Vagina (tissue), 2 donors: ENCODE measurements at regions not wholly inside any gene's neighbourhood (a gene's known extent, or its start where the extent isn't known, plus 50 kb on each side); places are given as distances from the start of the nearest gene placed in this dataset.

Source experiments
- DNase-seq, 2 donors: peaks; one replicate each; pipeline ENCODE4 v3.0.0-alpha.2; 2017; ENCODE audit errors: extremely low spot score in 2 of 2
- H3K27ac ChIP-seq: fragments of 200-600 bp; sonication (generic); one replicate; pipeline ENCODE4 v1.5.1; 2019
- H3K27me3 ChIP-seq: fragments of 200-600 bp; sonication (generic); one replicate; pipeline ENCODE4 v1.5.1; 2019
- H3K36me3 ChIP-seq, 2 donors: fragments of 200-600 bp; sonication (generic); one replicate each; pipeline ENCODE4 v1.5.1; 2017 to 2019
- H3K4me1 ChIP-seq: fragments of 200-600 bp; sonication (generic); one replicate; pipeline ENCODE4 v1.5.1; 2019
- H3K4me3 ChIP-seq, 2 donors: fragments of 200-600 bp; sonication (generic); 1 replicate in 1 of 2; 2 replicates in 1 of 2; pipeline ENCODE4 v1.5.1; 2016 to 2019
- H3K9me3 ChIP-seq: fragments of 200-600 bp; sonication (generic); one replicate; pipeline ENCODE4 v1.5.1; 2019
- CTCF ChIP-seq, 3 experiments: fragments of 450-650 bp in 2 of 3; fragments of 200-600 bp in 1 of 3; sonication (generic) in 1 of 3; IDR thresholded peaks; one replicate each; pipeline ENCODE4 v1.5.1; 2017 to 2019; ENCODE audit warnings: antibody characterized with exemption in 3 of 3, mild to moderate bottlenecking in 2 of 3, moderate library complexity in 2 of 3
- POLR2A ChIP-seq, 2 donors: fragments of 450-650 bp; IDR thresholded peaks; one replicate each; pipeline ENCODE4 v1.6.1; 2017; ENCODE audit warnings: antibody characterized with exemption in 2 of 2, mild to moderate bottlenecking in 2 of 2, moderate library complexity in 2 of 2
- POLR2AphosphoS5 ChIP-seq, 2 donors: sonication (generic); formaldehyde crosslinking; IDR thresholded peaks; one replicate each; pipeline ENCODE4 v1.9.0; 2017; ENCODE audit warnings: antibody characterized with exemption in 2 of 2, mild to moderate bottlenecking in 2 of 2, low read depth in 1 of 2; ENCODE audit not compliant: insufficient read depth in 1 of 2
- intact Hi-C: fragments of 100-400 bp; cut with DNase I; formaldehyde crosslinking; loops from one replicate; pipeline ENCODE4 v1.15.1; 2023

- TF ChIP-seq CTCF (IDR thresholded peaks at IDR 0.05) = no peak
- TF ChIP-seq POLR2A (IDR thresholded peaks at IDR 0.05) = no peak
- TF ChIP-seq POLR2AphosphoS5 (IDR thresholded peaks at IDR 0.05; ENCODE audit: insufficient read depth in 1 of 2, low read depth in 1 of 2) = no peak
- DNase-seq = no peak
- Histone ChIP-seq H3K27me3 (no peaks in the 10 kb centered on the region), H3K4me1 (no peaks in the 10 kb centered on the region), H3K4me3 (no peak overlapping the region), H3K36me3 (no peaks in the 10 kb centered on the region), H3K27ac (no peak overlapping the region), H3K9me3 (no peaks in the 10 kb centered on the region)
- intact Hi-C loops = no loop called here
Measured at GRCh38 chr2:235217846-235218245, 266.0 kb downstream of the SH3BP4 start.

DNA sequence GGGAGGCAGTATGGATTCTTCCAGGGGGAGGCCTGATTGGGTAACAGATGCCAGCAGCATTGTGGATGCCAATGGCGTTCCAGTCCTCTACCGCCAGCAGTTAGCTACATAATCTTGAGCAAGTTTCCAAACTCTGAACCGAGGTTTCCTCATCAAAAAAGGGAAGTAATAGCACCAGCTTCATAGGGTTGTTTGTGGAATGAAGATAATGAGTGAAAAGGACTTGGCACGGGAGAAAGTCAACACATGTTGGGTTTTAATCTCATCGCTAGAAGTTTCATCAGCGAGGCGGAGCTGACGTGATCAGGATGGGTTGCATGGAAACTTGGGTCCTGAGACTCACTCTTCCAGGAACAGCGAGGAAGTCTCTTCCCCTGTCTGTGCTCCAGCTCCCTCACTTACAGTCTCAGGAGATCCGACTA is 266.7 kb downstream of the SH3BP4 start:
- no peak overlapping the region for H3K4me3 ChIP-seq
- TF ChIP-seq POLR2AphosphoS5 (IDR thresholded peaks at IDR 0.05; ENCODE audit: insufficient read depth in 1 of 2, low read depth in 1 of 2) (no peak), CTCF (IDR thresholded peaks at IDR 0.05) (no peak), POLR2A (IDR thresholded peaks at IDR 0.05) (no peak)
- intact Hi-C loops = no loop called here
- no peaks in the 10 kb centered on the region for H3K4me1 ChIP-seq
- no peaks in the 10 kb centered on the region for H3K27me3 ChIP-seq
- H3K27ac ChIP-seq = no peak overlapping the region
- H3K36me3 ChIP-seq = no peaks in the 10 kb centered on the region
- H3K9me3 ChIP-seq = no peaks in the 10 kb centered on the region
- peak in 1 of 2 donors; percentile 69 for DNase-seq

DNA sequence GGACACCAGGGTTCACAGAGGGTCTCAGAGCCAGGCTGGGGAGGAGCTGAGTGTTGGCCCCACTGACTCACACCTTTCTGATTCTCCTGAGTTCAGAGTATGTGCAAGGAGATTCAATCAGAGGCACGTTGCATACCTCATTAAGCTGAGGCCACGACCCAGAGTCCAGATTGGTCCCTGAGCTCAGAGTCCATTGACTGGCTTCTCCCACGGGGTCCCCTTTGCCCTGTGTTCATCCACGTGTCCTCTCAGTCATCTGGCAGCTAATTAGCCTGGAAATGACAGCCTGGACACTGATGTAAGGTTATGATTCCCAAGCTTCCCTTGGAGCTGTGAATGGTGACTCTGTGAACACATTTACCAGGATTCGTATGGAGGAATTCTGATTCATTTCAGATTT is 267.2 kb downstream of the SH3BP4 start:
- DNase-seq = peak in 1 of 2 donors; percentile 62
- intact Hi-C loops = no loop called here
- Histone ChIP-seq H3K27ac (no peak overlapping the region), H3K4me1 (no peaks in the 10 kb centered on the region), H3K27me3 (no peaks in the 10 kb centered on the region), H3K4me3 (no peak overlapping the region), H3K9me3 (no peaks in the 10 kb centered on the region), H3K36me3 (no peaks in the 10 kb centered on the region)
- TF ChIP-seq POLR2A (IDR thresholded peaks at IDR 0.05) (no peak), POLR2AphosphoS5 (IDR thresholded peaks at IDR 0.05; ENCODE audit: insufficient read depth in 1 of 2, low read depth in 1 of 2) (no peak), CTCF (IDR thresholded peaks at IDR 0.05) (no peak)

GRCh38 chr2:235220331-235220730 is 268.5 kb downstream of the SH3BP4 start:
- Histone ChIP-seq H3K9me3 (no peaks in the 10 kb centered on the region), H3K4me3 (no peak overlapping the region), H3K27me3 (no peaks in the 10 kb centered on the region), H3K36me3 (no peaks in the 10 kb centered on the region), H3K4me1 (no peaks in the 10 kb centered on the region), H3K27ac (no peak overlapping the region)
- peak in 1 of 2 donors; percentile 18 for DNase-seq
- no peak for TF ChIP-seq POLR2A (IDR thresholded peaks at IDR 0.05)
- intact Hi-C loops = no loop called here

- no peaks in the 10 kb centered on the region for H3K27me3 ChIP-seq
- no peaks in the 10 kb centered on the region for H3K4me1 ChIP-seq
- no peak for DNase-seq
- no peaks in the 10 kb centered on the region for H3K9me3 ChIP-seq
- H3K4me3 ChIP-seq = no peak overlapping the region
- H3K36me3 ChIP-seq = no peaks in the 10 kb centered on the region
- intact Hi-C loops = no loop called here
- H3K27ac ChIP-seq = no peak overlapping the region
- TF ChIP-seq CTCF (IDR thresholded peaks at IDR 0.05) (no peak), POLR2AphosphoS5 (IDR thresholded peaks at IDR 0.05; ENCODE audit: insufficient read depth in 1 of 2, low read depth in 1 of 2) (no peak), POLR2A (IDR thresholded peaks at IDR 0.05) (no peak)
Measured at GRCh38 chr2:235223011-235223410, 270.8 kb upstream of the AGAP1 start.

DNA sequence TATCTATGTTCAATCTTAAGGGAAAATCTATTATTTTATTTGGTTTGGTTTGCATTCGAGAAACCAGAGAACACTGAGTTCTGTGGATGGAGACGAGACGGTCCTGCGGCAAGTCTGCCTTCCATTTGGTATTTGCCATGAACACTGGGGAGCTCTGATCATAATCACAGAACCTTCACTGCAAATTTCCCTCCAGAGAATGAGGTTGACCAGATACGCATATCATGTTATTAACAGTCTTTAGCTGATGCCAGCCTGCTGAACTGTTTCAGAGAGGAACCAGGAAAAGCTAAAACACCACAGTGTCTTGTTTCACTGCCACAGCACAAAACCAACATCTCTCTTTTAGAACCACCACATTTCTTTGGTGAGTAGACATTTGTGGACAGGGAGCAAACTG is 269.4 kb upstream of the AGAP1 start:
- Histone ChIP-seq H3K36me3 (no peaks in the 10 kb centered on the region), H3K27me3 (no peaks in the 10 kb centered on the region), H3K27ac (no peak overlapping the region), H3K9me3 (no peaks in the 10 kb centered on the region), H3K4me1 (no peaks in the 10 kb centered on the region), H3K4me3 (no peak overlapping the region)
- TF ChIP-seq CTCF (IDR thresholded peaks at IDR 0.05) = no peak
- no peak for TF ChIP-seq POLR2AphosphoS5 (IDR thresholded peaks at IDR 0.05; ENCODE audit: insufficient read depth in 1 of 2, low read depth in 1 of 2)
- TF ChIP-seq POLR2A (IDR thresholded peaks at IDR 0.05) = no peak
- peak in 1 of 2 donors; percentile 25 for DNase-seq
- intact Hi-C loops = no loop called here
